Pulmonary artery endothelial cell (primary cell): ENCODE measurements at regions not wholly inside any gene's neighbourhood (a gene's known extent, or its start where the extent isn't known, plus 50 kb on each side); places are given as distances from the start of the nearest gene placed in this dataset.
"Not testable (repeated sequence)": the region's sequence is repeated elsewhere in the genome, so short reads cannot be mapped to it uniquely, and the experiment has no call there.

Experiments
- DNase-seq: peaks from one replicate; pipeline ENCODE4 v3.0.0-alpha.2; 2011; ENCODE audit warnings: low read depth, low spot score

DNA sequence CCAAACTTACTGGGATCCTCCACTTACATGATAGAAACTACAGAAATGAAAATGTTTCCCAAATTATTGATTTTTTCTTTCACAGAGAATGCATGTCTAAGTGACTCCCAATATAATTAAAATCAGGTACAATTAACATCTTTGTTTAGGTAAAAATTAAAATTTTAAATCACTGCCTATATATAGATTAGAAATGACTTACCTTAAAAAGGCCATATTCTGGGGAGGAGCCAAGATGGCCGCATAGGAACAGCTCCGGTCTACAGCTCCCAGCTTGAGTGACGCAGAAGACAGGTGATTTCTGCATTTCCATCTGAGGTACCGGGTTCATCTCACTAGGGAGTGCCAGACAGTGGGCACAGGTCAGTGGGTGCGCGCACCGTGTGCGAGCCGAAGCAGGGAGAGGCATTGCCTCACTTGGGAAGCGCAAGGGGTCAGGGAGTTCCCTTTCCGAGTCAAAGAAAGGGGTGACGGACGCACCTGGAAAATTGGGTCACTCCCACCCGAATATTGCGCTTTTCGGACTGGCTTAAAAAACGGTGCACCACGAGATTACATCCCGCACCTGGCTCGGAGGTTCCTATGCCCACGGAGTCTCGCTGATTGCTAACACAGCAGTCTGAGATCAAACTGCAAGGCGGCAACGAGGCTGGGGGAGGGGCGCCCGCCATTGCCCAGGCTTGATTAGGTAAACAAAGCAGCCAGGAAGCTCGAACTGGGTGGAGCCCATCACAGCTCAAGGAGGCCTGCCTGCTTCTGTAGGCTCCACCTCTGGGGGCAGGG is 757.9 kb downstream of the C4orf33 start:
- not testable (repeated sequence) for DNase-seq

DNA sequence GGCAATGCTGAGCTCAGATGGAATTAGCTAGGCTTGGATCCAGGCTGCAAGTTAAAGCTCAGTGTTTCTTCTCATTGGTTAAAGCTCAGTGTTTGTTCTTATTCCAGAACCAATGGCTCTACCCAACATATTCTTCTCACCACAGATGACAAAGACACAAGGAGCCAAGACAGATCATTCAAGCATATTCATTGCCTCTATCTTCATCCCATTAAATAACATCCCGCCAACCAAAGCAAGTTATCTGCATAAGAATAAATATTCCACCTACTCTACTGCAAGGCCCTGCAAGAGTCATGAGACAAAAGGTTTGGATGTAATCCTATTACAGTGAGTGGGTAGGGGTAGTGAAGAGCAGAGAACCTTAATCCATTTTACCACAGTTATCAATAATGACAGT is 766.5 kb downstream of the C4orf33 start:
- no peak for DNase-seq

DNA sequence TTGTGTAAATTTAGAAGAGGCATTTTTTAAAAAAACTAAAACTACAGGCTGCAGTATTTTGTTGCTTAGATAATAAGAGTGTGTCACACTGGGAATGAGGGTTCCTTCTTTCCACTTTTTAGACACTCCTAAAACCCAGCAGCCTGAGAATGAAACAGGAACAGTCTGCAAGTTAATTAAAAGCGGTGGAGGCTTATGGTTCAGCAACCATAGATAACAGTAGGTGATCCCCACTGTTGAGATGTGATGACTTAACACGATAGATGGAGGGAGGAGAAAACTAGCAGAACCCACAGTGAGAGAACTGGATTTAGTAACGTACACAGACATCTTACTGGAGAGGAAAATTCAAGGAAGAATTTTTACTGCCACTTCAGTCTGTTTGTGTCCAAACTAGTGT is 767.3 kb downstream of the C4orf33 start:
- no peak for DNase-seq

DNA sequence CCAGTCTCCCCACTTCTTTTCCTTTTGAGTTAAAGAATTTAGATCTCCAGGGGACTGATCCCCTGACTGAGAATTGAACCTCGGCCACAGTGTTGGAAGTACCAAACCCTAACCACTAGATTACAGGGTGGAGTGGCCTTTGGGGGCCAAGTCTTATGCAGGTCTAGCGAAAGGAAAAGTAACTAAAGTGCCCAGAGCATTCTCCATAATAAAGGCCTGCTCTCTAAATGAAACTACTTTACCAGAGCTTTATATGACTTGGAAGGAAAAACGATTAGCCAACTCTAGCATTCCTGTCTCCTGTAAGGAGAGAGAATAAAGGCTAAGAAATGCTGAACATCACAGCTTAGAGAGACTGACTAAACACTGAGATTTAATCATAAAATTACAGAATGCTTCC is 788.0 kb downstream of the C4orf33 start:
- no peak for DNase-seq

DNA sequence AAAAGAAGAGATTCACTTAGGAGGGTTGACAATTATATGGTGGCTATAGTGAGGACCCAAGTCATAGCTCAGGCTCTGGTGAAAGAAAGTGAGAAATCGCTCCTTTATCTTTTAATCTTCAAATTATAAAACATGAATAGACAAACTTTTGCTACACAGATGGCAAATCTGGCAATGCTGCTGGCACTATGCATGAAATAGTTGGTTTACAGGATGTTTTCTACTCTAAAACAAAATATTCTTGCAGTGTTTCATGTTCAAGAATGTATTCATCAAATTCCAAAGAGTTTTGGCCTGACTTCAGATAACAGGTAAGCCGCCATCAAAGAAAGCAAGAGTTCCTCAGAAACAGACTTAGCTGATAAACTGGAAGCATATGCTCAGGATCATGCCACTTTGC is 801.2 kb downstream of the C4orf33 start:
- no peak for DNase-seq

DNA sequence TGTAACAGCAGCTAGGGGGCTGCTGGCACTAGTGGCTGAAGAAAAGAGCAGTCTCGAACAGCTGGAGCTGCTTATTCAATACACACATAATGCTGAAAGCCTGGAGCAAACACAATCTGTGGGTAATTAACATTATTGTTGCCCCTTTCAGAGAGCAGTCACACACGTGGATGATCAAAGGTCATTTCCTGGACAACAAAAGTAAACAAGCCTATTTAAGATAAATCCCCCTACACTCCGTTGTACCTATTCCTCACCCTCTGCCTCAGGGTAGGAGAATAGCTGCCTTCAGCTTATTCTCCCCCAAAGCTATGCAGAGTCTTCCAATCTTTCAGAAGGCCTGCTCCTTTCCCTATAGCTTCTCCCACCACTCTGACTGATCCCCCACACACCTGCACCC is 803.9 kb downstream of the C4orf33 start:
- DNase-seq: no peak

DNA sequence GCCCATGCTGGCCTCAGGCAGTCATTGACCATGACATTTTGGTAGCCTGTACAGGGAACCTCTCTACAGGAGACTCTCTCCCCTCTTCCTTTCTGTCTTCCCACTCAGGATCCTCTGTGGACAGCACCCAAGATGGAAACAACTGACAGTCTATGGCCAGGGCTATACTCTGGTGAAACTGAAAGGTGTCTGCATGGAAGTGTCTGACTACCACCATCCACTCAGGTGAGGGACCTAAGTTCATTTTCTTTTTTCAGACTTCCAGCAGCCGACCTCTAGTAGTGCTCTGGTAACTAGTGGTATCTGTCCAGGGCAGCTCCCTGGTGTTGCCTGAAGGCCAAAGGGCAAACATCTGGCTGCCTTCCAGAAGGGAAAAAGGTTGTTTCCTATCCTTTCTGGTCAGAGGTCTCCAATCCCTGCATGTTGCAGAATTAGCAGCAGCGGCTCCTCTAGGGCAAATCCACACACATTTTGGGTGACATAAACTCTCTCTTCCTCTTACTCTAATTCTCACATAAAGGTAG is 804.5 kb downstream of the C4orf33 start:
- no peak for DNase-seq

DNA sequence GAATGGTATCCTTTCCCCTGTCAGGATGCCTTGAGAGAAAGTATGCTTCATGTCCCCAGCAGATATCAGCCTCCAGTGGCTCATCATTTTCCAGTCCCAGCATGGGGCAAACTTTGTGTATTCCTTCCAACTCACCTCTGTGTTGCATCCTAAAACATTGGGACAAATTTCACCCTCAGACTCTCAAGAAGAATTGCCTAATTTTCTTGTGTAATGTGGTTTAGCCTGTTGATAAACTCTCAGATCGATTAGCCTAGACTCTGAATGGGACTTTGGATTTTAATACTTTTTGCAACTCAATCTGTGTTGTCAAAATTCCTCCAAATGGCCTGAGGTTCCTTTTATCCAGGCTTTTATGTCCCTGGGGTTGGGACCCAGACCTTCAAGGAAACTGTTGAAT is 805.3 kb downstream of the C4orf33 start:
- no peak for DNase-seq

DNA sequence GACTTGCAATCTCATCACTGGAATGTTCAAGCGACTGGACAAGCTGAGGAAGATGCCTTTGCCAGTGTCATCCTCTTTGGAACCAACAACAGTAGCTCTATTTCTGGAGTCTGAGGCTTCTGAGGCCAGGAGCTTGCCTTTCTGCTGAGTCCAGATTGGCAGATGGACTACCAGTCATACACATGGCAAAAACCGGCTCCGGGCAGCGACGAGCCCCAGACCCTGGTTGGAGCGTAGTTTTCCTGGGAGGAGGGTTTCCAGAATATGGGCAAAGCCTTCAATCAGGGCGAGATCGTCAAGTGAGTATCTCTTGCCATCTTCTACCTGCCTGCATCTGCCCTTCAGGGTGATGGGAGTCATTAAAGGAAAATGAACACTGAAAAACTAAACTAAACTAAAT is 807.9 kb downstream of the C4orf33 start:
- DNase-seq: no peak

DNA sequence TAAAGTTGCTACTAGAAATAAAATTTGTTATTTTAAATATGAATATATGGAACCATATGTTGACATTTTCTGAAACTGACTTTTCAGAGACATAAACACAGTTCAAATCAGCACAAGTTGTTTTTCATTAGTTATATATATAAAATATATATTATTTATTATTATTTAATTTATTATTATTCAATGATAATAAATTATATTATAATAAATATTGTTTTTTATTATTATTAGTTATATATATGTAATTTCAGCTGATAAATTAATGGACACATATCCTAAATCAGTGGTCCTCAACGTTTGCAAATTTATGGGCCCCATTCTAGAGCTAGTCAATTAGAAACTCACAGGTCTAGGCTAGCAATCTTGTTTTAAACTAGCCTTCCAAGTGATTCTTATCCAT is 809.3 kb downstream of the C4orf33 start:
- no peak for DNase-seq

DNA sequence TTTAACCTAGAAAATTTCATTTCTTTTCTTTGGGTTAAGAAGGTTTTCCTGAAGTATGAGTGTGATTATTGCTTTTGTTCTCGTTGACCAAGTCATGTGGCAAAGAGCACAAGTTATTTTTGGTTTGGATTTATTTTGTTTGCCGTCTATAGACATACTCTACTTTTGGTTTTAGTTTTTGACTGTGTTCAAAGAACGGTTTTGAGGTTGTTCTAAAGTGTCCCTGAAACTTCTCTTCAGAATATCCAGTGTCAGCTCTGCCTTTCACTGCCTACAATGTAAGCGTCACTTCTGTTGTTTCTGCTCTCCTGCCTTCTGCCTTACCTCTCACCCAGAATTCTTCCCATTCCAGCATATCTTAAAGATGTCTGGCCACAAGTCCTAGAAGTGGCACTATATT is 812.2 kb downstream of the C4orf33 start:
- no peak for DNase-seq

DNA sequence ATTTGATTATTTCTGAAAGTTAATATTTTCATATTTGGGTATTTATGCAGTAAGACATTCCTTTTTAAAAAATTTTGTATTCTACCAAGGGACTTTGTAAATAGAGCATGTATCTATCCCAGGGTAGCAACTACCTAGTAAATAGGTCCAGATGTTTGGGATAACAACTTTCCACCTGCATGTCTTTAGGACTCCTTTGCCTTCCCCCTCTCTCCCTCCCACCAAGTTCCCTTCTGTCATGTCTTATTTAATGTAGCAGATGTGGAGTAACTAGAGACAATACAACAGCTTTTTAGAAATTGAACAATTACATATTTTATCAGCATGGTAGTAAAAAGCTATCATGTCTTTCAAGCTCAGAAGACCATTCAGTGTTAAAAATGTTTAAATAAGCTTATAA is 821.0 kb downstream of the C4orf33 start:
- no peak for DNase-seq

DNA sequence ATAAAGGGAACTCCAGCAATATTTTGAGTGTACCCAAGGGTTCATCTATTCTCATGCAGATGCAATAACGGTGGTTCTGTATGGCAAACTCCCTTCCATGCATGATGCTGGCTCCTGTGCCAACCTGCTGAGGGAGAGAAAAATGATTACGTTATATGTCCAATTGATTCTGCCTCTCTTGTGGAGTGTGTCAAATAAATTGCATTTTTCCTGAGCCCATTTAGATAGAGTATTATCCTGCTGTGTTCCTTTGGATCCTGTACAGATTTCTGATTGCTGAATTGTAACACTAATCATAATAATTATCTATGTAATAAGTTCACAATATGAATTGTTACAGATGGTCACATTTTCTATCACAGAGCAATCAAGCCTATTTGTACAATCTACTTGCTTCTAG is 821.7 kb downstream of the C4orf33 start:
- DNase-seq: no peak

DNA sequence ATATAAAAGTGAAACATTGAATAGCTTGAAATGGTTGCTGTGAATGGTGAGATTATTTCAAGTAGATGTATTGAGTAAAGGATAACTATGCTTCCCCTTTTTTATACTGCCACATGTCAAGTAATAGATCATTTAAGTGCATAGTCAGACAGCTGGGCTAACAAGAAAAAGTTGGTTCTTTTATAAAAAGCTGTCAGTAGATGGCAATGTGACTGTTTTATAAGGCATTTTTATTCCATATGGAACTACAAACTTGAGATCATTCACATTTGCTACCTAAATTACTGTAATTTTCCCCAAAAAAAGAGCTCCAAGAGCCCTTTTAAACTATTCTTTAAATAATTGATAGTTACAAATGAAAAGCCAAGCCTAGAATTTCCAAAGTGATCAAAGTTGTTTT is 831.0 kb downstream of the C4orf33 start:
- DNase-seq: no peak

DNA sequence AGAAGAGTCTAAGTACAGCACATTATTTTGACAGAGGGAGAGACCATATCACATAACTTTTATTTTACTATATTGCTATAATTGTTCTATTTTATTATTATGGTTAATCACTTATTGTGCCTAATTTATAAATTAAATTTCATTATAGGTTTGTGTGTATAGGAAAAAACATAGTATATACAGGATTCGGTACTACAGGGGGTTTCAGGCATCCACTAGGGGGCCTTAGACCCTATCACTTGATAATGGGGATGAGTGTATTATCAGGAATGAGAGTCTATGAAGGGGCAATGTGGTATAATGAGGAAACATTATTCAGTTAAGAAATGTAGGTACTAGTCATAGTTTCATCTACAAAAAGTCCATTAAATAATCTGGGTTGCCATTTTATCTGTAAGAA is 833.1 kb downstream of the C4orf33 start:
- no peak for DNase-seq

DNA sequence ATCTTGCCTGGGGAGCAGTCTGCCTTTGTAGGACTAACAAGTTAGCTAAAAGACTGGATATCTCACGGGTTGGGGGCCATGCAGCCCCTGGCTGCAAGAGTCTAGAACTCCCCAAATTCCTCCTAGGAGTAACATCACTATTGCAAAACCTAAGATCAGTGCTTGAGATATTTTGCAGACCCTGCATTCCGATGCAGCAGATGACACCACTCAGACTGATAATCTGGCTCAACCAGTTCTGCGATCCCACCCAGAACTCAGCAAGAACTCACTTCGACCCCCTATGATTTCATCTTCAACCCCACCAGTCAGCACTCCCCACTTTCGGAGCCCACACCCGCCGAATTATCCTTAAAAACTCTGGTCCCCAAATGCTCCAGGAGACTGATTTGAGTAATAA is 834.0 kb downstream of the C4orf33 start:
- no peak for DNase-seq

DNA sequence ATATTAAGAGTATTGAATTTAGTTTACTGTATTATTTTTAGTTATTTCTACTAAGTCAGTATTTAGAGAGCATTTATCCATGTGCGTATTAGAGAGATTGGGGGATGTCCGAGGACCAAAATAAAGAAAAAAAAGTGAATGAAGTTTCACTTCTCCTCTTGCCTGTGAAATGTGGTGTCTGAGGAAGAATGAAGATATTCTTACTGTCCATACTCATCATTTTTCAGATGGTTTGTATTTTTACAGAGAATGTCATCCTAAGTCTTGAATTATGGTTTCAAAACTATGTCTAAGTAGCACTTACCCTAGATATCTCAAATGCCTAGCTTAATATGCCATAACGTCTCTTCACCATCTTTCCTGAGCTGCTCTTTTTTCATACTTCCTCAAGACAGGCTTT is 854.3 kb downstream of the C4orf33 start:
- DNase-seq: no peak

DNA sequence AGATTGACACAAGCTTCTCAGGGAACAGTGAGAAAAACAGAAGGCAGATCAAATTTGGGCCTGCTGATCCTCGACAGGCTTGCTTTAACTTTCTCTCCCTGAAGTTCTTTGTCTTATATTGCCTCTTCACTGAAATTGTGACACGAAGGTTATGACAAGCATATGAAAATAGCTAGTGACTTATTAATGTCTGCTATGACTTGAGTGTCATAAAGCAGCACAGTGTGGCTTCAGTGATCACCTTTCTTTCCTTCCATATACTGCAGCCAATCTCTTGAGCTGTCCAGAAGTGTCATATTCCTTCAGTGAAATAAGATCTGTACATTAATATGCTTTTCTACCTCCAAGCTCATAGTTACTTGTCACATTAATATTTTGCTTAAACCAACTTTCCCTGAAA is 870.2 kb downstream of the C4orf33 start:
- no peak for DNase-seq

DNA sequence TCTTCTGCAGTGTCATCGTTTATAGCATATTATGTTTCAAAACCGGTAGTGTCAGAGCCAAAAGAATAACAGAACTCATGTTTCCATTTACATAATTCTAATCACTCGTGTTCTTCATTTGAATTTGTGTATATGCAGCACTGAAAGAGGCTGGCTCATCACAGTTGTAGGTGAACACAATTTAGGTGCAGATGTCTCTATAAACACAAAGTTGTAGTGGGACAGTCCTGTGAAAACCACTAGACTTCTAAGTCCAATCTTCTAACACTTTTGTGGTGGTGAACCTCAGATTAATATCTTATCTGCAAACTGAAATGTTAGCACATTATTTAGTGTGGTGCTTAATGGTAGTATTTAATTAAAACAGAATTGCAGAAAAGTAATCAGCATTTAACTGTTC is 872.4 kb downstream of the C4orf33 start:
- DNase-seq: no peak

DNA sequence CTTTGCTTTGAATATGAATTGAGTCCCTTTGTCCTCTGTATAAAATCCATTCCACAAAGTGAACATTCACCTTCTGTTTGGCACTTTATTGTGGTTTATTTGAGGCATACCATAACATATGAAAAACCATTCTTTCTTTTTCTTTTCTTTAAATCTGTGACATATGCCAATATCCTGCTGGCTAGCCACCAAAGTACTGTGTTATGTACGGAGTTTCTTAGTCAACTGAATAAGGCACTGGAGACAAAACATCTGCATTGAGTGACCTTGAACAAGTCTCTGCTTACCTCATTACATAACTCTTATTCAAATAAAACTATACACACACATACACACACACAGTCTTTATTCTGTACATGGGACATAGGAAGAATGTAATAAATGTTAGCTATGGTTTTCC is 872.8 kb downstream of the C4orf33 start:
- DNase-seq: no peak

DNA sequence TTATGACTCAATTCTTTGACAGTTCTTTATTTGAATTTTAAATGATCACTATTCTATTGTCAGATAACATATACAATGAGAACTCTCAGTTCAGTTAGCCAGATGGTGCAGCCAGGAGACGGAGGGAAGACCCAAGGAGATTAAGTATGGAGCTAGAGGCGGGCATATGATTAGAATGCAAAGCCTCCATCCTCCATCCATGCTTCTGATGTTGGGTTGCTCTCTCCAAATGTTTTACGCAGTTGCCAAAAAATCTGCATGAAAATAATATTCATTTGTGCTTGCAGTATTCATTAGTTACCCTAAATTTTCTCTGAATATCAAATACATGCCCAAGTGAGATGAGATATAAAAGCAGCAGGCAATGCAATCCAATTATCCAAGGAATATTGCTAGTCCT is 874.8 kb downstream of the C4orf33 start:
- DNase-seq: no peak

DNA sequence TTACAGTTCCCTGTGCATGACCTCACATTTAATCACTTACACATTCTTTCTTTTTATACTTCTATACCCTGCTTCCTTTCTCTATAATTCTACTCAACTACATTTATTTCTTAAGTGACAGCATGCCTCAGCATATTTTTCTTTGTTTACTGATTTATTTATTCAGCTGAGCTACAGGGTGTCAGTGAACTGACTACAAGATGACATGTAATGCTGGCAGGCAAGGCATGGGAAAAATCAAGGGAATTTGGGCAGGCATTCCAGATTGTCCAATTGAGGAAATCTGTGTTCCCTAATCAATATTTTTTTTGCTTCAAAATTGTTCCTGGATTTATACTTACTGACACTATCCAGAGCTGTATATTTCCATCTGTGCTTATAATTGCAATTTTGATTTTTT is 875.5 kb downstream of the C4orf33 start:
- DNase-seq: no peak

DNA sequence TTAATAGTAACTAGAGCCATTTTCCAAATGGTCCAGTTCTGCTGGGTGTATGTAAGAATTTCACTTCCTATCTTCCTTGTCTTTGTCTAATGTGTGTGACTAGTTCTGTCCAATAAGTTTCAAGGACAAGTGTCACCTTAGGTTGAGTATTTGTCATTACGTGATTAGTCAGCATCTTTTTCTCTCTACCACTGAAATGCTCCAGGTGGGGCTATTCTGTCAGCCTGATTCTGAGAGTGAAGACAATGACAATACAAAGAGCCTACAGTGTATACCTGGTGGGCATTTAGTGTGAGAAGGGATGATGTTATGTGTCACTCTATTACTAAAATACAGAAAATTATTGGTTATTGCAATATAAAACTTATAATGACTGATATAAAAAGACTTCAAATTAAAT is 876.3 kb downstream of the C4orf33 start:
- DNase-seq: no peak

DNA sequence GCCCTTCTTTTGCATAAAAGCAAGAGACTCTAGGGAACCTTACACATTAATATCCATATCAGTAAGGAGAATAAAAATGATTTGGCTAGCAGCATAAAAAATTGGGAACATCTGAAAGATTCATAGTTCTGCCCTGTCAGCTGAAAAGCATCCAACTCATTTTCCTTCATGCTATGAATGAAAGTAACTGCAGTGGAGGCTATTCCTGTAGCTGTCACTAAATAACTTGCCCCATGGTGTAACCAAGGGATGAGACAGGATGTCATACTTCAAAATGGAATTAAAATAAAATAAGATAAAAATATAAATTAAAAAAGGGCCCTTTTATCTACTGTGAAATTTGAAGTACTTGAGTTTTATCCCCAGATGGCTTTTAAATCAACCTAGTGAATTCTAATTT is 878.8 kb downstream of the C4orf33 start:
- DNase-seq: no peak
